GM18508 (cell line): ENCODE measurements at regions not wholly inside any gene's neighbourhood (a gene's known extent, or its start where the extent isn't known, plus 50 kb on each side); places are given as distances from the start of the nearest gene placed in this dataset.

ENCODE experiments used
- ATAC-seq: cut with Tn5 transposase; IDR thresholded peaks from one replicate; pipeline ENCODE4 v1.9.1; 2021; ENCODE audit warnings: moderate number of reproducible peaks; ENCODE audit not compliant: insufficient read depth, unreplicated experiment

- ATAC-seq = no peak
These were observed 486.8 kb downstream of the FOXO1 start for GRCh38 chr13:40179445-40180281.

- ATAC-seq = no peak
These were observed 485.7 kb downstream of the FOXO1 start for GRCh38 chr13:40180776-40181175.

GRCh38 chr13:40181203-40181845 is 485.1 kb downstream of the FOXO1 start:
- ATAC-seq = no peak

- no peak for ATAC-seq
These were observed 483.9 kb downstream of the FOXO1 start for GRCh38 chr13:40182591-40182990.

- no peak for ATAC-seq
These were observed 481.0 kb downstream of the FOXO1 start for GRCh38 chr13:40185414-40185813.

- no peak for ATAC-seq
These were observed 480.4 kb downstream of the FOXO1 start for GRCh38 chr13:40186041-40186440.

- ATAC-seq = no peak
These were observed 479.7 kb downstream of the FOXO1 start for GRCh38 chr13:40186626-40187323.

- no peak for ATAC-seq
These were observed 479.1 kb downstream of the FOXO1 start for GRCh38 chr13:40187324-40187795.

GRCh38 chr13:40187841-40188591 is 478.4 kb downstream of the FOXO1 start:
- ATAC-seq = no peak

- ATAC-seq = no peak
These were observed 477.0 kb downstream of the FOXO1 start for GRCh38 chr13:40189426-40189825.

- no peak for ATAC-seq
These were observed 476.4 kb downstream of the FOXO1 start for GRCh38 chr13:40189898-40190630.

GRCh38 chr13:40190641-40191100 is 475.8 kb downstream of the FOXO1 start:
- no peak for ATAC-seq

GRCh38 chr13:40191186-40191980 is 475.1 kb downstream of the FOXO1 start:
- ATAC-seq = no peak

GRCh38 chr13:40192452-40192851 is 474.0 kb downstream of the FOXO1 start:
- ATAC-seq = no peak

- no peak for ATAC-seq
These were observed 473.6 kb downstream of the FOXO1 start for GRCh38 chr13:40192858-40193257.

GRCh38 chr13:40193286-40194223 is 472.9 kb downstream of the FOXO1 start:
- no peak for ATAC-seq

- ATAC-seq = no peak
These were observed 472.1 kb downstream of the FOXO1 start for GRCh38 chr13:40194224-40194806.
